HUES6 (cell line): ENCODE measurements at regions not wholly inside any gene's neighbourhood (a gene's known extent, or its start where the extent isn't known, plus 50 kb on each side); places are given as distances from the start of the nearest gene placed in this dataset.
"Not testable (repeated sequence)": the region's sequence is repeated elsewhere in the genome, so short reads cannot be mapped to it uniquely, and the experiment has no call there.

ENCODE experiments used
- H3K27ac ChIP-seq: 2 replicates; pipeline ENCODE4 v1.7.0; 2013; ENCODE audit warnings: low read depth, mild to moderate bottlenecking, low read length, inconsistent platforms
- H3K27me3 ChIP-seq: 2 replicates; pipeline ENCODE4 v1.6.1; 2013; ENCODE audit warnings: low read length; ENCODE audit not compliant: control insufficient read depth, insufficient read depth
- H3K36me3 ChIP-seq: 2 replicates; pipeline ENCODE4 v1.6.1; 2013; ENCODE audit warnings: low read length; ENCODE audit not compliant: control insufficient read depth, insufficient read depth
- H3K4me1 ChIP-seq: 2 replicates; pipeline ENCODE4 v1.6.1; 2013; ENCODE audit warnings: low read length; ENCODE audit not compliant: control insufficient read depth, insufficient read depth
- H3K4me3 ChIP-seq: 2 replicates; pipeline ENCODE4 v1.5.1; 2013; ENCODE audit warnings: low read depth, low read length
- H3K9ac ChIP-seq: one replicate; pipeline ENCODE4 v1.6.1; 2013; ENCODE audit warnings: mild to moderate bottlenecking, low read length
- H3K9me3 ChIP-seq: 2 replicates; pipeline ENCODE4 v1.6.1; 2013; ENCODE audit warnings: low read depth, low read length; ENCODE audit not compliant: control insufficient read depth, insufficient read depth

DNA sequence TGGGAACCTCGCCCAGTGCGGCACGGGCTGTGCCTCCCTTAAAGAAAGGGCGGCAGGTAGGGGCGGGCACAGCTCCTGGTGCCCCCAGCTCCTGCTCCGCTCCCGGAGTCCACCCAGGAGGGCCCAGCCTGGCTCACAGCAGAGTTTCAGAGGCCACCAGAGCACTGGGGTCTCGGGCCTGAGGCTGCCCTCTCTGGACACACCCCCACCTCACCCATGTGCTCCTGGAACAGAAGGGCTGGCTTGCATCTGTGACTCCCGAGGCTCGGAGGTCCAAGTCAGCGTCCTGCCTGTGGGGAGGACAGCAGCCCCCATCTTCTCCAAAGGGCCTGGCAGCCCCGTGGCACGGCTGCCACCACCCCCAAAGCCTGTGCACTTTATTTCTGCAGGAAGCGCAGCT lies 62.7 kb downstream of the RBFOX3 start:
- Histone ChIP-seq H3K27me3 (peaks cover 11% of the 10 kb centered on the region), H3K9ac (no peak overlapping the region), H3K9me3 (0 out of 2 replicates have a peak, but pooled peaks cover 3% of the 10 kb centered on the region), H3K4me1 (peaks cover 11% of the 10 kb centered on the region; the same call in 1 of the 2 replicates), H3K4me3 (no peak overlapping the region), H3K27ac (no peak overlapping the region), H3K36me3 (no peaks in the 10 kb centered on the region)

DNA sequence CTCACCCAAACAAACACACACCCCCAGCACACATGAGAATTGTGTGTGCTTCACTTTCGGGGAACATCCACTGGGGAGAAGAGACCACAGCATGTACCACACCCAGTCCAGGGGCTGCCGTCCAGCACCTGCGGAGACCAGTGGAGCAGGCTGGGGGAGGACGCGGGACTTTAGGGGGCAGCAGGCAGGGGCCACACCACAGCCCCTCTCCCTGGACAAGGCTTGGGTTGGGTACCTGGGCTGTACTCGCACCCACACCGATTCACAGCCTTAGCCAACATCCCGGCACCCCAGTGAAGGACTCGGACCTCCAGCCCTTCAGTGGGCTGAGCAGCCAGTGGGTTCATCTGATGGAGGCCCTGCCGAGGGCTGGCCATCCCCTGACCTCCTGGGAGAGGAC lies 63.3 kb downstream of the RBFOX3 start:
- Histone ChIP-seq H3K4me1 (peaks cover 11% of the 10 kb centered on the region; the same call in 1 of the 2 replicates), H3K9ac (no peak overlapping the region), H3K36me3 (no peaks in the 10 kb centered on the region), H3K9me3 (0 out of 2 replicates have a peak, but pooled peaks cover 3% of the 10 kb centered on the region), H3K27me3 (peaks cover 11% of the 10 kb centered on the region), H3K4me3 (no peak overlapping the region), H3K27ac (no peak overlapping the region)

DNA sequence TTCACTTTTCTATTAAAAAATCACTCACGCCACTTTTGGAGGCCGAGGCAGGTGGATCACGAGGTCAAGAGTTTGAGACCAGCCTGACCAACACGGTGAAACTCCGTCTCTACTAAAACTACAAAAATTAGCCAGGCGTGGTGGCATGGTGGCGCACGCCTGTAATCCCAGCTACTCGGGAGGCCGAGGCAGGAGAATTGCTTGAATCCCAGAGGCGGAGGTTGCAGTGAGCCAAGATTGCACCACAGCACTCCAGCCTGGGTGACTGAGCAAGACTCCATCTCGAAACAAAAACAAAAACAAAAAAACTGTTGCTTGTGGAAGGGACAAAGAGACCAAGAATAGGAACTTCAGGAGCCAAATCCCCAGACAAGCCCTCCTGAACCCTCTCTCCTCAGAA lies 63.7 kb downstream of the RBFOX3 start:
- H3K36me3 ChIP-seq, H3K9ac ChIP-seq, H3K9me3 ChIP-seq, H3K27ac ChIP-seq, H3K4me3 ChIP-seq: not testable (repeated sequence)
- peaks cover 11% of the 10 kb centered on the region for H3K27me3 ChIP-seq
- H3K4me1 ChIP-seq: peaks cover 11% of the 10 kb centered on the region; the same call in 1 of the 2 replicates

DNA sequence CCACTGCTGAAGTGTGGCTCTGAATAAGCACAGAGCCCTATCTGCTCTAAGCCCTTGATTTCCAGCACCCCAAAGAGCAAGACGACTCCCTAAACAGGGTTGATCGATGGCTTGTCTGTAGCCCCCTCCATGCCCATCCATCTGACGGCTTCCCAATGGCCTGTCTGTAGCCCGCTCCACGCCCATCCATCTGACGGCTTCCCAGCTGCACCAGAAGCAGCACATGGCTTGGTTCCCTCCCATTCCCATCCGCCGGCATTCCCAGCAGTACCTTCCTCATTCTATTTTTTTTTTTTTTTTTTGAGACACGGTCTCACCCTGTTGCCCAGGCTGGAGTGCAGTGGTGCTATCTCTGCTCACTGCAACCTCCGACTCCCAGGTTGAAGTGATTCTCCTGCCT lies 64.5 kb downstream of the RBFOX3 start:
- Histone ChIP-seq H3K27ac (no peak overlapping the region), H3K9ac (no peak overlapping the region), H3K9me3 (no peaks in the 10 kb centered on the region), H3K4me3 (no peak overlapping the region), H3K4me1 (peaks cover 11% of the 10 kb centered on the region; the same call in 1 of the 2 replicates), H3K27me3 (peaks cover 11% of the 10 kb centered on the region), H3K36me3 (no peaks in the 10 kb centered on the region)

DNA sequence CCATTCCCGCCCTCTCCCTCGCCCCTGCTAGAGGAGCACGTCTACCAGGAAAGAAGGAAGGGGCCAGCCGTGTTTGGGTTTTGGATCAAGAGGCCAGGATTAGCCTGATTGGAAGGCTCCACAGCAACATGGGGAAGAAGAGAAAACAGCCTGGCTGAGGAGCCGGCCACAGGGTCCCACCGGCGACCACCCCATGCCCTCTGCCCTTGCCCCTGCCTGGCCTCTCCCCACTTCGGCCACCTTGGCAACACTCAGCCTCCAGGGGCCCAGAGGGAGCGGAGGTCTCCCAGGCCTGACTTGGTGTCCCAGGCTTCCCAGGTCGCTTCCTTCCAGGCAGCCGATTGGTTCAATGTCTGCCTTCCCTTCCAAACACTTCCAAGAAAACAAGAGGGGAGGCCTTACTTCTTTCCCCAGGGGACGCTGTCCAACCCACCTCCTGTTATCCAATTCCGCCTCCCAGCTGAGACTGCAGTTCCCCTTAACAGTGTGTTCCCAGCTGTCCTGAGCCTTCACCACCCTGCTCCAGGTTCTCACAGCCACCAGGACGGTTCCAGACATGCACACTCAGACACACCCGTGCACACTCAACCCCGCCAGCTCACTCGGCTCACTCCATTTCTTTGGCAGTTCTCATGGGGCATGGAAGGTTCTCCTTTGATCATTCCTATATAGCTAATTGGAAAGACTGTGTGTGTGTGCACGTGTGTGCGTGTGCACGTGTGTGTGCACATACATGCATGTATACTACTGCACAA lies 65.4 kb downstream of the RBFOX3 start:
- no peak overlapping the region for H3K9ac ChIP-seq
- H3K4me3 ChIP-seq: no peak overlapping the region
- H3K27ac ChIP-seq: no peak overlapping the region
- H3K27me3 ChIP-seq: peaks cover 11% of the 10 kb centered on the region
- peaks cover 11% of the 10 kb centered on the region; the same call in 1 of the 2 replicates for H3K4me1 ChIP-seq
- no peaks in the 10 kb centered on the region for H3K9me3 ChIP-seq
- no peaks in the 10 kb centered on the region for H3K36me3 ChIP-seq

DNA sequence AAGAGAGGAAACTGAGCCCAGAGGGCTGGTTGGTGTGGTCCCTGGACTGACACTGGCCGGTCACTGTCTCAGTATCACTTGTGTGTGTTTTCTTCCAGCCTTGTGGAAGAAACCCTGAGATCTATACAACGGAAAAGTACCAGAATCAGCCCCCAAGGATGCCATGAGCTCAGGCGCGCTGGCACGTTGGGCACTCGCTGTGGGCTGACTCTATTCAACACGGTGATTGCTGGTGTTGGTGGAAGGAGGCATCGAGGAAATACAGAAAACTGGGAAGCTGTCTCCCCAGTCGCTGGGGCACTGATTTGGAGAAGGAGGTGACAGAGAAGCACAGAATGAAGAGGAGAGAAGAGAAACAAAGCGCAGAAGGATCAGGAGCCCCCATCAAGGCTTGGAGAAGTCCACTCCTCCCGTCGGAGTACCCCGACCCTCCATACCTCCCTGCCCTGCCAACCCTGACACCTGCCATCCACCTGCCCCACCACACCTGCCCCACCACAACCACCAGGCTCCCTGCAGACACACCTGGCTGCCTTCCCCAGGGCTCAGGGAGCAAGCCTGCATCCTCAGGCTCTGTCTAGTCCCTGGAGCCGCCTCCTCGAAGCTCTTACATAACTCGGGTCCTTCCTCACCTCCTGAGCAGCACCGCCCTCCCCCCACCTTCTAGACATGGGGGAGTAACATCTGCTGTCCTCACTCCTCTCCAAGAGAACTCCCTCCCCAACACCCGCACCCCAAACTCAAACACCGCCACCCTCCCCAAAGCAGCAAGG lies 66.5 kb downstream of the RBFOX3 start:
- Histone ChIP-seq H3K27ac (no peak overlapping the region), H3K4me3 (no peak overlapping the region)

DNA sequence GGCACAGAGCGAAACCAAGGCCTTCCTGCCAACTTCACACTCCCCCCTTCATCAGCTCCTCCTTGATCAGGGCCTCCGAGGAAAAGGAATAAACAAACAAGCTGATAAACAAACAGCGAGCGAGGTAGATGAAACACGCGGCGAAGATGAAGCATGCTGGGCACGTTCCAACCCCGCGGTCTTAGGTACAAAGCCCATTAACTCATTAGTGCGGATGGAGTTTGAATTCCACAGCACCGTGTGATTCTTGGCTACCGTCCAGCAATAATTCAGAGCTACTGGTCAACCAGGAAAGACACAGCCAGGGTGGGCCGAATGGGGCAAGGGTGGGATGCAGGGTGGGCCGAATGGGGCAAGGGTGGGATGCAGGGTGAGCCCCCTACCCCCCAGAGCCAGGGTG lies 67.3 kb downstream of the RBFOX3 start:
- H3K9me3 ChIP-seq: no peaks in the 10 kb centered on the region
- peaks cover 11% of the 10 kb centered on the region for H3K27me3 ChIP-seq
- no peak overlapping the region for H3K27ac ChIP-seq
- H3K9ac ChIP-seq: no peak overlapping the region
- H3K36me3 ChIP-seq: no peaks in the 10 kb centered on the region
- H3K4me3 ChIP-seq: no peak overlapping the region
- H3K4me1 ChIP-seq: no peaks in the 10 kb centered on the region

More for the DNA sequence above, 66.5 kb downstream of the RBFOX3 start:
- Histone ChIP-seq H3K4me1 (peaks cover 4% of the 10 kb centered on the region; the same call in 1 of the 2 replicates), H3K9ac (no peak overlapping the region), H3K9me3 (no peaks in the 10 kb centered on the region), H3K36me3 (no peaks in the 10 kb centered on the region), H3K27me3 (peaks cover 11% of the 10 kb centered on the region)

DNA sequence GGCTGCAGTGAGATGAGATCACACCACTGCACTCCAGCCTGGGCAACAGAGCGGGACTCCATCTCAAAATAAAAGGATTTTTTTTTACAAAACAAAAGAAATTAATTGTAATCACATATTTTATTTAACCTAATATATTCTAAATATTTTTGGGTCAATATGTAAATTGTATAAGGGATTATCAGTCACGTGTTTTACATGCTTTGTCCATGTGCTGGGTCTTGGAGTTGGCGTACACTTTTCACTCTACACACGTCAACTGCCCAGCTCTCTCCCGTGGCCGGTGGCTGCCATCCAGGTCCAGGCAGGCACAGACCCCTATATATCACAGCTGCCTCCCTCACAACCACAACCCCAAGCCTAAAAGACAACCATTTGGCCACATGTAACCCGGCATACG lies 68.1 kb downstream of the RBFOX3 start:
- H3K27ac ChIP-seq: no peak overlapping the region
- H3K4me1 ChIP-seq: no peaks in the 10 kb centered on the region
- no peak overlapping the region for H3K9ac ChIP-seq
- H3K27me3 ChIP-seq: peaks cover 11% of the 10 kb centered on the region
- no peaks in the 10 kb centered on the region for H3K9me3 ChIP-seq
- H3K36me3 ChIP-seq: no peaks in the 10 kb centered on the region
- H3K4me3 ChIP-seq: no peak overlapping the region

DNA sequence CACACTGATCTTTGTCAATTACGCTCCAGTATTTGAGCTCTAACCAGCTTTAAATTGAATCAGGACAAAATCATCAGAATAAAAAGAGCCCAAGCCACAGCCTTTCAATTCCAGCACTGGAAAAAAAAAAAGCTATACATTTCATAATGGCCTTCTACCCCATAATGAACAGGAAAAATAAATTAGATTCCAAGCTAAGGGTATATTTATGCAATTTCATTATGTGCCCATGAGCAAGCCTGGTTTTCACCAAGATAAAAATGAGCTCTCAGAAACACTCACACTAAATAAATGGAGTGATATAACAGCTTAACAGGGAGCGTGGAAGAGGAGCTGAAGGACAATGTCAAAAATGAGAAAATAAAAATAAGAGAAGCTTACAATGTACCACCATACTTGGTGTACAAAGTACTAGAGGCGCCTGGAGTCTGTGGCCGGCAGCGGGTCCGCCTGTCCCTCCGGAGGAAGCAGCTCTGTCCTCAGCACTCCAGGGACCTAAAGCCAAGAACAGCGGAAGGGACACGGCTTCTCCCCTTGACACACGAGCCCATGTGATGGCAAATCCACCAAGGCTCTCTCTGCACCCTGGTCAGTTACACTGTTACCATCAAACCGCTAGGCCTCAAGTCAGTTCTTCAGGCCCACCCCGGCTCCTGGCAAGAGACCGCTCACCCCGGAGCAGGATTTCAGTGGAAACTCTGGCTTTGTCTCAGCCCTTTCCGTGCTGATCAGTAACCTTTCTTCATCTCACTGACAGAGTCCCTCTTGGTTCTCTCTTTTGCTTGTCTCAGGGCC lies 69.6 kb downstream of the RBFOX3 start:
- H3K27ac ChIP-seq: no peak overlapping the region
- no peaks in the 10 kb centered on the region for H3K4me1 ChIP-seq
- H3K4me3 ChIP-seq: no peak overlapping the region
- H3K36me3 ChIP-seq: no peaks in the 10 kb centered on the region
- H3K27me3 ChIP-seq: peaks cover 9% of the 10 kb centered on the region
- H3K9ac ChIP-seq: no peak overlapping the region
- no peaks in the 10 kb centered on the region for H3K9me3 ChIP-seq

DNA sequence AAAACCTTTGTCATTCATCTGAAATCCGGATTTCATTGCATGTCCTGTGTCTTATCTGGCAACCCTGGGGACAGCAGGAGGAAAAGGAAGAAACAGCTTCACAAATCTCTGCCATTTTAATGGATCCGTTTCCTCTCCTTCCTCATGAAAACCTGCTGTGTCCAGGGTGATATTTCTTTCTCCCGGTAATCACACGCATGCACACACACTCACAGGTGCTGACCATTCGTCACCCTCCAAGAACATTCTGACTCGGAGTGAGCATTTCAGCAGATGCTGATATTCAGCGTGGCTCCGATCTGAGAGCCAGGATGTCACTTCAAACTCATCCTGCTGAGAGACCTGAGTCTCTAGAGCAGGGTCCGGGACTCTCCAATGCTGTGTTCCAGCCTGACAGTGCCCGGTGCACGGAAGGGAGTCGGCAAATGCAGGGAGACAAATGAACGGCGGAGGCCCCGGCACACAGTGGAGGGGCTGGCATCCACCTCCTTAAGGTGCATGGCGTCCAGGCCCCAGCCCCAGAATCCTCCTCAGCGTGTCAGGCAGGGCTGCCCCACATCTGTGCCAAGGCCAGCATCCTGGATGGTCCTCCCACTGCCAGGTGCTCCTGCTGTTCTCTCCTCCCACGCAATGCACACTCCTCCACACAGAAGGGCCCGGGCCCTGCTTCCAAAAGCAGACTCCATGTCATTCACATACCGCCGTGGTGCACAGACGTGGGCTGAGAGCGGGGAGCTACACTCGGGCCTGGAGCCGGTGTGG lies 70.7 kb downstream of the RBFOX3 start:
- no peaks in the 10 kb centered on the region for H3K36me3 ChIP-seq
- H3K9me3 ChIP-seq: no peaks in the 10 kb centered on the region
- H3K27me3 ChIP-seq: peaks cover 6% of the 10 kb centered on the region; the same call in 1 of the 2 replicates
- H3K9ac ChIP-seq: no peak overlapping the region
- no peaks in the 10 kb centered on the region for H3K4me1 ChIP-seq
- no peak overlapping the region for H3K4me3 ChIP-seq
- no peak overlapping the region for H3K27ac ChIP-seq
